Karpas-422 (cell line): ENCODE measurements at regions not wholly inside any gene's neighbourhood (a gene's known extent, or its start where the extent isn't known, plus 50 kb on each side); places are given as distances from the start of the nearest gene placed in this dataset.

Experiments used
- DNase-seq: peaks from one replicate; pipeline ENCODE4 v3.0.0-alpha.2; 2015
- H2AFZ ChIP-seq: fragments of 200-600 bp; sonication (generic); 2 replicates; pipeline ENCODE4 v1.6.1; 2014; ENCODE audit warnings: antibody characterized with exemption, low read length, mixed read lengths
- H3K27ac ChIP-seq: fragments of 200-600 bp; sonication (generic); 2 replicates; pipeline ENCODE4 v1.5.1; 2014; ENCODE audit warnings: mild to moderate bottlenecking, low read length, moderate library complexity
- H3K27me3 ChIP-seq: fragments of 200-600 bp; sonication (generic); 2 replicates; pipeline ENCODE4 v1.6.1; 2014; ENCODE audit warnings: low read length, mixed read lengths
- H3K36me3 ChIP-seq: fragments of 200-600 bp; sonication (generic); 2 replicates; pipeline ENCODE4 v1.6.1; 2014; ENCODE audit warnings: low read length, mixed read lengths; ENCODE audit not compliant: insufficient read depth
- H3K4me1 ChIP-seq: fragments of 200-600 bp; sonication (generic); 2 replicates; pipeline ENCODE4 v1.6.1; 2014; ENCODE audit warnings: mild to moderate bottlenecking, low read length, mixed read lengths
- H3K4me2 ChIP-seq: fragments of 200-600 bp; sonication (generic); 2 replicates; pipeline ENCODE4 v1.6.1; 2014; ENCODE audit warnings: low read length, low read depth, mild to moderate bottlenecking; ENCODE audit not compliant: poor library complexity, severe bottlenecking
- H3K4me3 ChIP-seq: fragments of 200-600 bp; sonication (generic); 2 replicates; pipeline ENCODE4 v1.5.1; 2014; ENCODE audit warnings: mild to moderate bottlenecking, antibody characterized with exemption, low read length, mixed read lengths
- H3K79me2 ChIP-seq: fragments of 200-600 bp; sonication (generic); 2 replicates; pipeline ENCODE4 v1.6.1; 2014; ENCODE audit warnings: mild to moderate bottlenecking, low read length, mixed read lengths
- H3K9ac ChIP-seq: fragments of 200-600 bp; sonication (generic); 2 replicates; pipeline ENCODE4 v1.6.0; 2014; ENCODE audit warnings: low read length
- H3K9me2 ChIP-seq: fragments of 200-600 bp; sonication (generic), shearing (Covaris generic); replicated peaks from 2 replicates; pipeline ENCODE4 v1.6.0; 2014; ENCODE audit warnings: mild to moderate bottlenecking, low read length, moderate library complexity; ENCODE audit not compliant: insufficient read depth
- H3K9me3 ChIP-seq: fragments of 300-700, 200-600 bp; sonication (generic); 2 replicates; pipeline ENCODE4 v1.6.1; 2014; ENCODE audit warnings: low read length, mixed read lengths
- H4K20me1 ChIP-seq: fragments of 200-600 bp; sonication (generic); 2 replicates; pipeline ENCODE4 v1.6.1; 2014; ENCODE audit warnings: mild to moderate bottlenecking, antibody characterized with exemption, low read length, low read depth; ENCODE audit not compliant: insufficient read depth

GRCh38 chr18:64260810-64261209 is 111.9 kb upstream of the LINC00305 start:
- no peaks in the 10 kb centered on the region for H3K4me1 ChIP-seq
- H3K4me3 ChIP-seq, result no peak overlapping the region
- no peaks in the 10 kb centered on the region for H4K20me1 ChIP-seq
- no peaks in the 10 kb centered on the region for H3K9me3 ChIP-seq
- no peak overlapping the region for H3K27ac ChIP-seq
- H3K36me3 ChIP-seq, result no peaks in the 10 kb centered on the region
- H2AFZ ChIP-seq, result no peak overlapping the region
- H3K4me2 ChIP-seq, result no peak overlapping the region
- H3K27me3 ChIP-seq, result no peaks in the 10 kb centered on the region
- no peak overlapping the region for H3K9ac ChIP-seq
- no peaks in the 10 kb centered on the region for H3K79me2 ChIP-seq
- H3K9me2 ChIP-seq, result no peaks in the 10 kb centered on the region
- no peak for DNase-seq

GRCh38 chr18:64259871-64260270 is 111.0 kb upstream of the LINC00305 start:
- H4K20me1 ChIP-seq, result no peaks in the 10 kb centered on the region
- H3K27ac ChIP-seq, result no peak overlapping the region
- no peaks in the 10 kb centered on the region for H3K9me2 ChIP-seq
- no peak for DNase-seq
- no peaks in the 10 kb centered on the region for H3K79me2 ChIP-seq
- no peaks in the 10 kb centered on the region for H3K4me1 ChIP-seq
- no peaks in the 10 kb centered on the region for H3K27me3 ChIP-seq
- no peak overlapping the region for H3K4me2 ChIP-seq
- H3K36me3 ChIP-seq, result no peaks in the 10 kb centered on the region
- H3K9ac ChIP-seq, result no peak overlapping the region
- no peak overlapping the region for H2AFZ ChIP-seq
- H3K9me3 ChIP-seq, result no peaks in the 10 kb centered on the region
- no peak overlapping the region for H3K4me3 ChIP-seq

DNA sequence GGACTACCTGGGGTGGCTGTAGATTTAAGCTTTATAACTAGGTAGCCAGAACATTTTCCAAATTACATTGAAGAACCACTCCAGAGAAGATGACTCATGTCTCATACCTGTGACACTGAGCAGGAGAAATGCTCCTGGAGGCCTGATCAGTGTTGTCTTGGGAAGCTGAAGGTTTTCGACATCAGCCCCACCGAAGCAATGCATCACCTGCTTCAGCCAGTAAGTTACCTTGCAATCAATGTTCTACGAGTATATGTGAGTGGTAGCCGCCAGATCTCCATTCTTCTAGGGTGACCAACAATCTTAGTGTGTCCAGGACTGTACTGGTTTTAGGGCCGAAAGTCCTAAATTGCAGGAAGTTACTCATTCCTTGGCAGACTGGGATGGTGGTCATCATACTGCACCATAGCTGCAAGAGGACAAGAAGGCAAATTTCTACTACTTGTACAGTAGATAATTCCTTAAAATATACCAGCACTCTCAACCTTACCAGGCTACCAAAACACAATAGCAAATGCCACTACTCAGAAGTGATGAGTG is 109.3 kb upstream of the LINC00305 start:
- Histone ChIP-seq H3K27ac (no peak overlapping the region), H3K9me3 (no peaks in the 10 kb centered on the region), H3K9me2 (no peaks in the 10 kb centered on the region), H3K36me3 (no peaks in the 10 kb centered on the region), H3K4me2 (no peak overlapping the region), H3K9ac (no peak overlapping the region), H2AFZ (no peak overlapping the region), H3K4me3 (no peak overlapping the region), H3K27me3 (no peaks in the 10 kb centered on the region), H3K4me1 (no peaks in the 10 kb centered on the region), H4K20me1 (no peaks in the 10 kb centered on the region), H3K79me2 (no peaks in the 10 kb centered on the region)
- DNase-seq, result no peak

- H3K4me2 ChIP-seq, result no peak overlapping the region
- no peaks in the 10 kb centered on the region for H3K36me3 ChIP-seq
- no peaks in the 10 kb centered on the region for H3K9me2 ChIP-seq
- H3K27me3 ChIP-seq, result no peaks in the 10 kb centered on the region
- H3K27ac ChIP-seq, result no peak overlapping the region
- no peaks in the 10 kb centered on the region for H3K4me1 ChIP-seq
- no peaks in the 10 kb centered on the region for H4K20me1 ChIP-seq
- H3K9ac ChIP-seq, result no peak overlapping the region
- H3K79me2 ChIP-seq, result no peaks in the 10 kb centered on the region
- DNase-seq, result no peak
- no peak overlapping the region for H3K4me3 ChIP-seq
- no peaks in the 10 kb centered on the region for H3K9me3 ChIP-seq
- H2AFZ ChIP-seq, result no peak overlapping the region
Measured at GRCh38 chr18:64254399-64255093, 105.7 kb upstream of the LINC00305 start.

- Histone ChIP-seq H3K27me3 (no peaks in the 10 kb centered on the region), H3K79me2 (no peaks in the 10 kb centered on the region), H3K27ac (no peak overlapping the region), H3K9me2 (no peaks in the 10 kb centered on the region), H3K9ac (no peak overlapping the region), H3K4me3 (no peak overlapping the region), H3K4me1 (no peaks in the 10 kb centered on the region), H3K36me3 (no peaks in the 10 kb centered on the region), H4K20me1 (no peaks in the 10 kb centered on the region), H3K9me3 (no peaks in the 10 kb centered on the region), H3K4me2 (no peak overlapping the region), H2AFZ (no peak overlapping the region)
- DNase-seq, result no peak
Measured at GRCh38 chr18:64253873-64254272, 105.0 kb upstream of the LINC00305 start.

- no peak overlapping the region for H2AFZ ChIP-seq
- H3K79me2 ChIP-seq, result no peaks in the 10 kb centered on the region
- no peaks in the 10 kb centered on the region for H4K20me1 ChIP-seq
- no peaks in the 10 kb centered on the region for H3K9me2 ChIP-seq
- H3K36me3 ChIP-seq, result no peaks in the 10 kb centered on the region
- H3K9ac ChIP-seq, result no peak overlapping the region
- no peak overlapping the region for H3K4me2 ChIP-seq
- H3K4me1 ChIP-seq, result no peaks in the 10 kb centered on the region
- H3K27ac ChIP-seq, result no peak overlapping the region
- no peaks in the 10 kb centered on the region for H3K27me3 ChIP-seq
- DNase-seq, result no peak
- no peaks in the 10 kb centered on the region for H3K9me3 ChIP-seq
- no peak overlapping the region for H3K4me3 ChIP-seq
Measured at GRCh38 chr18:64253222-64253621, 104.3 kb upstream of the LINC00305 start.

- Histone ChIP-seq H3K4me3 (no peak overlapping the region), H3K9me3 (no peaks in the 10 kb centered on the region), H3K4me1 (no peaks in the 10 kb centered on the region), H4K20me1 (no peaks in the 10 kb centered on the region), H3K9me2 (no peaks in the 10 kb centered on the region), H2AFZ (no peak overlapping the region), H3K79me2 (no peaks in the 10 kb centered on the region), H3K27me3 (no peaks in the 10 kb centered on the region), H3K9ac (no peak overlapping the region), H3K36me3 (no peaks in the 10 kb centered on the region), H3K4me2 (no peak overlapping the region), H3K27ac (no peak overlapping the region)
- DNase-seq, result no peak
Measured at GRCh38 chr18:64248836-64249235, 99.9 kb upstream of the LINC00305 start.

GRCh38 chr18:64245126-64245861 is 96.4 kb upstream of the LINC00305 start:
- no peaks in the 10 kb centered on the region for H3K9me3 ChIP-seq
- no peak overlapping the region for H3K9ac ChIP-seq
- H3K9me2 ChIP-seq, result no peaks in the 10 kb centered on the region
- no peak overlapping the region for H3K27ac ChIP-seq
- no peaks in the 10 kb centered on the region for H3K36me3 ChIP-seq
- H3K79me2 ChIP-seq, result no peaks in the 10 kb centered on the region
- no peak overlapping the region for H2AFZ ChIP-seq
- no peak overlapping the region for H3K4me2 ChIP-seq
- H3K4me1 ChIP-seq, result no peaks in the 10 kb centered on the region
- no peaks in the 10 kb centered on the region for H4K20me1 ChIP-seq
- no peak overlapping the region for H3K4me3 ChIP-seq
- no peak for DNase-seq
- H3K27me3 ChIP-seq, result no peaks in the 10 kb centered on the region
